Hepatocyte (in vitro differentiated cells): ENCODE measurements at regions not wholly inside any gene's neighbourhood (a gene's known extent, or its start where the extent isn't known, plus 50 kb on each side); places are given as distances from the start of the nearest gene placed in this dataset.

Experiments
- DNase-seq: peaks from one replicate; pipeline ENCODE4 v3.0.0-alpha.2; 2016; ENCODE audit warnings: low spot score
- H2AFZ ChIP-seq: fragments of 200-600 bp; sonication (generic); 2 replicates; pipeline ENCODE4 v1.6.0; 2016; ENCODE audit warnings: antibody characterized with exemption, mild to moderate bottlenecking
- H3K27ac ChIP-seq: fragments of 200-600 bp; sonication (generic); 2 replicates; pipeline ENCODE4 v1.5.1; 2016; ENCODE audit warnings: mild to moderate bottlenecking
- H3K27me3 ChIP-seq: fragments of 200-600 bp; sonication (generic); 2 replicates; pipeline ENCODE4 v1.6.1; 2016
- H3K36me3 ChIP-seq: fragments of 200-600 bp; sonication (generic); replicated peaks from 2 replicates; pipeline ENCODE4 v1.5.1; 2016; ENCODE audit warnings: low read depth; ENCODE audit not compliant: insufficient read depth
- H3K4me1 ChIP-seq: fragments of 200-600 bp; sonication (generic); 2 replicates; pipeline ENCODE4 v1.5.1; 2016; ENCODE audit warnings: mild to moderate bottlenecking, moderate library complexity; ENCODE audit not compliant: insufficient read depth
- H3K4me2 ChIP-seq: fragments of 200-600 bp; sonication (generic); 2 replicates; pipeline ENCODE4 v1.6.0; 2016
- H3K4me3 ChIP-seq: fragments of 200-600 bp; sonication (generic); 2 replicates; pipeline ENCODE4 v1.5.1; 2016; ENCODE audit warnings: mild to moderate bottlenecking
- H3K79me2 ChIP-seq: fragments of 200-600 bp; sonication (generic); 2 replicates; pipeline ENCODE4 v1.6.0; 2017; ENCODE audit warnings: mild to moderate bottlenecking
- H3K9me2 ChIP-seq: fragments of 200-600 bp; sonication (generic); replicated peaks from 2 replicates; pipeline ENCODE4 v1.6.0; 2017; ENCODE audit warnings: mild to moderate bottlenecking; ENCODE audit not compliant: insufficient read depth
- H3K9me3 ChIP-seq: fragments of 200-600 bp; sonication (generic); 2 replicates; pipeline ENCODE4 v1.5.1; 2016; ENCODE audit warnings: low read depth, mild to moderate bottlenecking
- H4K20me1 ChIP-seq: fragments of 200-600 bp; sonication (generic); 2 replicates; pipeline ENCODE4 v1.6.0; 2016; ENCODE audit warnings: mild to moderate bottlenecking; ENCODE audit not compliant: insufficient read depth, poor library complexity, severe bottlenecking
- EZH2 ChIP-seq: fragments of 200-600 bp; sonication (generic); IDR thresholded peaks from 2 replicates; pipeline ENCODE4 v1.6.1; 2016; ENCODE audit warnings: antibody characterized with exemption, mild to moderate bottlenecking, borderline replicate concordance
- EZH2phosphoT487 ChIP-seq: fragments of 200-600 bp; sonication (generic); IDR thresholded peaks from one replicate; pipeline ENCODE4 v1.6.1; 2018; ENCODE audit warnings: antibody characterized with exemption, mild to moderate bottlenecking, low read depth, moderate library complexity; ENCODE audit not compliant: unreplicated experiment, severe bottlenecking
- WGBS: methylation state at CpG from one replicate; pipeline ENCODE4 v1.1.6; 2016; ENCODE audit warnings: low lambda C conversion rate; ENCODE audit errors: missing lambda C conversion rate; 5-methylcytosine and 5-hydroxymethylcytosine counted together
- TF ChIP-seq, protein P1 (sequence below): fragments of 200-600 bp; sonication (generic); IDR thresholded peaks from 2 replicates; pipeline ENCODE4 v1.5.1; 2016; ENCODE audit warnings: antibody characterized with exemption, mild to moderate bottlenecking; ENCODE audit not compliant: poor library complexity

DNA sequence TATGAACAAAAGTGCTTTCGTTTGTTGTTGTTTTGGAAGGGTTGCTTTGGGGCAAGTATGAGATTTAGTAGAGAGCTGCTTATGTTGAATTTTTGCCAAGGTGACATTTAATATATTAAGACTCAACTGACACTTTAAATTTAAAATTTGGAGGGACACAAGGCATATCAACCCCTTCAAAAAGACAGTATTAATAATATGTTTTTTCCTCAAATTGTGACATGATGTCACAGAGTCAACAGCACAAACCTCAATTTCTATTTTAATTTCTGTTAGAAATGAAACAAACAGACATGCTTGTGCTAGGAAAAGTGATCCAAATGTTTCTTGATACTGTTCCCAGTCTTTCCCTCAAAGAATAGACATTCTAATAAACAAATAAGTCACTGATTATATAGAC is 218.9 kb downstream of the CYRIA start:
- 96% methylated on average over 1 of the region's 1 CpG for WGBS
- Histone ChIP-seq H3K36me3 (no peaks in the 10 kb centered on the region), H2AFZ (no peak overlapping the region), H3K9me3 (no peaks in the 10 kb centered on the region), H3K9me2 (no peaks in the 10 kb centered on the region), H3K79me2 (no peaks in the 10 kb centered on the region), H3K27me3 (no peaks in the 10 kb centered on the region), H3K27ac (no peak overlapping the region), H4K20me1 (no peaks in the 10 kb centered on the region), H3K4me1 (no peaks in the 10 kb centered on the region), H3K4me3 (no peak overlapping the region), H3K4me2 (no peak overlapping the region)
- TF ChIP-seq EZH2 (no peak), EZH2phosphoT487 (no peak)
- TF ChIP-seq, protein P1, sequence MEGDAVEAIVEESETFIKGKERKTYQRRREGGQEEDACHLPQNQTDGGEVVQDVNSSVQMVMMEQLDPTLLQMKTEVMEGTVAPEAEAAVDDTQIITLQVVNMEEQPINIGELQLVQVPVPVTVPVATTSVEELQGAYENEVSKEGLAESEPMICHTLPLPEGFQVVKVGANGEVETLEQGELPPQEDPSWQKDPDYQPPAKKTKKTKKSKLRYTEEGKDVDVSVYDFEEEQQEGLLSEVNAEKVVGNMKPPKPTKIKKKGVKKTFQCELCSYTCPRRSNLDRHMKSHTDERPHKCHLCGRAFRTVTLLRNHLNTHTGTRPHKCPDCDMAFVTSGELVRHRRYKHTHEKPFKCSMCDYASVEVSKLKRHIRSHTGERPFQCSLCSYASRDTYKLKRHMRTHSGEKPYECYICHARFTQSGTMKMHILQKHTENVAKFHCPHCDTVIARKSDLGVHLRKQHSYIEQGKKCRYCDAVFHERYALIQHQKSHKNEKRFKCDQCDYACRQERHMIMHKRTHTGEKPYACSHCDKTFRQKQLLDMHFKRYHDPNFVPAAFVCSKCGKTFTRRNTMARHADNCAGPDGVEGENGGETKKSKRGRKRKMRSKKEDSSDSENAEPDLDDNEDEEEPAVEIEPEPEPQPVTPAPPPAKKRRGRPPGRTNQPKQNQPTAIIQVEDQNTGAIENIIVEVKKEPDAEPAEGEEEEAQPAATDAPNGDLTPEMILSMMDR: no peak
- no peak for DNase-seq

DNA sequence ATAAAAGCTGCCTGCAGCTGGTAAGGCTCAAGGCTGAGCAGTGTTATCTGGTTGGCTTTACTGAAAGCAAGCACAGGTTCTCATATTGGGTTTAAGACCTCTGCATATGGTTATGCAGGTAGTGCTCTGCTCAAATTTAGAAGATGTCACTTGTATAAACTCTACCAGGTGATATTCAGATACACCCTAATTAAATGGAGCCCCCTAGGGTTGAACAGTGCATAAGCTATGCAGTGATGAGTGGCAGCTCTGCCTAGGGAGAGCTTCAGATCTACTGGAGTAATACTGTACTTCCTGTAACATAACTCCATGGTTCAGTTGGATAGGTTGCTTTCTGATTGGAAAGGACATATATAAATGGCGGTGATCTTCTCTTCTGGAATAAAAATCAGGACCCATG is 222.7 kb downstream of the CYRIA start:
- Histone ChIP-seq H3K4me2 (no peak overlapping the region), H3K27me3 (no peaks in the 10 kb centered on the region), H3K27ac (no peak overlapping the region), H3K9me3 (no peaks in the 10 kb centered on the region), H2AFZ (no peak overlapping the region), H3K9me2 (no peaks in the 10 kb centered on the region), H3K4me3 (no peak overlapping the region), H3K36me3 (no peaks in the 10 kb centered on the region), H4K20me1 (no peaks in the 10 kb centered on the region), H3K4me1 (no peaks in the 10 kb centered on the region), H3K79me2 (no peaks in the 10 kb centered on the region)
- no peak for TF ChIP-seq EZH2phosphoT487
- no peak for DNase-seq
- WGBS: 100% methylated on average over 1 of the region's 1 CpG

DNA sequence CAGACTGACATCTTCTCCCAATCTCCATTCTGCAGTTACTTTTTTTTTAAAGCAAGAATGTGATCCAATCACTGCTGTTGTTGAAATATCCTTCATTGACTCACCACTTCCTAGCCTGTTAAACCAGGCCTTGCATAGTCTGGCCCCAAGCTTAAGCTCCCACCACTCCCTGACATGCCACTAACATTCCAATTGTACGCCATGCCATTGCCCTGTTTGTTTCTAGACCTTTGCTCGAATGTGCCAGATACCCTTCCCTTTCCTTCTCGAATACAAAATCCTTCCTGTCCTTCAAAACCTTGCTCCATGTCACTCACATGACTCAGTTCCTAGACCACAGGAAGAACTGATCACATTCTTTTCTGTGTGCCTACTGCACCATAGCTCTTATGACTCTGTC is 224.2 kb downstream of the CYRIA start:
- no peaks in the 10 kb centered on the region for H3K36me3 ChIP-seq
- DNase-seq: no peak
- H3K4me1 ChIP-seq: no peaks in the 10 kb centered on the region
- no peaks in the 10 kb centered on the region for H3K9me2 ChIP-seq
- 81% methylated on average over 3 of the region's 3 CpGs for WGBS
- TF ChIP-seq, protein P1: no peak
- no peak for TF ChIP-seq EZH2phosphoT487
- TF ChIP-seq EZH2: no peak
- no peaks in the 10 kb centered on the region for H3K79me2 ChIP-seq
- H3K27ac ChIP-seq: no peak overlapping the region
- no peak overlapping the region for H3K4me3 ChIP-seq
- no peak overlapping the region for H2AFZ ChIP-seq
- H4K20me1 ChIP-seq: no peaks in the 10 kb centered on the region
- H3K27me3 ChIP-seq: no peaks in the 10 kb centered on the region
- no peaks in the 10 kb centered on the region for H3K9me3 ChIP-seq
- no peak overlapping the region for H3K4me2 ChIP-seq

- TF ChIP-seq EZH2 (no peak), EZH2phosphoT487 (no peak)
- TF ChIP-seq, protein P1: no peak
- no peak for DNase-seq
- Histone ChIP-seq H3K27ac (no peak overlapping the region), H4K20me1 (no peaks in the 10 kb centered on the region), H3K79me2 (no peaks in the 10 kb centered on the region), H3K4me2 (no peak overlapping the region), H3K36me3 (no peaks in the 10 kb centered on the region), H2AFZ (no peak overlapping the region), H3K4me3 (no peak overlapping the region), H3K9me2 (no peaks in the 10 kb centered on the region), H3K9me3 (no peaks in the 10 kb centered on the region), H3K4me1 (no peaks in the 10 kb centered on the region), H3K27me3 (no peaks in the 10 kb centered on the region)
- 95% methylated on average over 4 of the region's 4 CpGs for WGBS
Observed at GRCh38 chr2:16440898-16441297, 224.7 kb downstream of the CYRIA start.
